Posterior cingulate gyrus (tissue), 11 donors: ENCODE measurements at regions not wholly inside any gene's neighbourhood (a gene's known extent, or its start where the extent isn't known, plus 50 kb on each side); places are given as distances from the start of the nearest gene placed in this dataset.
"Not testable (repeated sequence)": the region's sequence is repeated elsewhere in the genome, so short reads cannot be mapped to it uniquely, and the experiment has no call there.

Experiments used
- DNase-seq, 10 donors: peaks; one replicate each; pipeline versions ENCODE4 v3.0.0 to v3.0.0-alpha.2; 2020 to 2021; ENCODE audit warnings: mixed read lengths in 3 of 10
- intact Hi-C: fragments of 100-400 bp; cut with DNase I; formaldehyde crosslinking; loops from one replicate; pipeline ENCODE4 v1.15.1; 2023

- DNase-seq = no peak
- intact Hi-C loops = no loop called here
Measured at GRCh38 chr3:110624576-110624975, 447.0 kb upstream of the NECTIN3 start.

- no peak for DNase-seq
- intact Hi-C loops = no loop called here
Measured at GRCh38 chr3:110625201-110625747, 446.3 kb upstream of the NECTIN3 start.

GRCh38 chr3:110626652-110627111 is 444.9 kb upstream of the NECTIN3 start:
- intact Hi-C loops, DNase-seq: not testable (repeated sequence)

GRCh38 chr3:110628650-110629301 is 442.8 kb upstream of the NECTIN3 start:
- no peak for DNase-seq
- intact Hi-C loops = no loop called here

GRCh38 chr3:110629917-110630316 is 441.7 kb upstream of the NECTIN3 start:
- intact Hi-C loops = no loop called here
- DNase-seq = no peak

- peak in 2 of 10 donors; percentile 69 for DNase-seq
- intact Hi-C loops = no loop called here
Measured at GRCh38 chr3:110644203-110644602, 427.4 kb upstream of the NECTIN3 start.

GRCh38 chr3:110646055-110646454 is 425.6 kb upstream of the NECTIN3 start:
- intact Hi-C loops = no loop called here
- DNase-seq = no peak

GRCh38 chr3:110646496-110646895 is 425.1 kb upstream of the NECTIN3 start:
- DNase-seq = no peak
- intact Hi-C loops = no loop called here

GRCh38 chr3:110647586-110647985 is 424.0 kb upstream of the NECTIN3 start:
- DNase-seq = no peak
- intact Hi-C loops = no loop called here

- intact Hi-C loops = no loop called here
- DNase-seq = no peak
Measured at GRCh38 chr3:110650741-110651140, 420.9 kb upstream of the NECTIN3 start.

- intact Hi-C loops = no loop called here
- no peak for DNase-seq
Measured at GRCh38 chr3:110654843-110655502, 416.6 kb upstream of the NECTIN3 start.

- DNase-seq = no peak
- intact Hi-C loops = no loop called here
Measured at GRCh38 chr3:110656394-110657025, 415.1 kb upstream of the NECTIN3 start.

- intact Hi-C loops = no loop called here
- no peak for DNase-seq
Measured at GRCh38 chr3:110664148-110664547, 407.5 kb upstream of the NECTIN3 start.

- no peak for DNase-seq
- intact Hi-C loops = no loop called here
Measured at GRCh38 chr3:110666495-110666894, 405.1 kb upstream of the NECTIN3 start.

- no peak for DNase-seq
- intact Hi-C loops = no loop called here
Measured at GRCh38 chr3:110667216-110667615, 404.4 kb upstream of the NECTIN3 start.

- no peak for DNase-seq
- intact Hi-C loops = no loop called here
Measured at GRCh38 chr3:110670407-110670806, 401.2 kb upstream of the NECTIN3 start.

- intact Hi-C loops = no loop called here
- no peak for DNase-seq
Measured at GRCh38 chr3:110677506-110677905, 394.1 kb upstream of the NECTIN3 start.

- intact Hi-C loops = no loop called here
- DNase-seq = no peak
Measured at GRCh38 chr3:110679285-110679684, 392.3 kb upstream of the NECTIN3 start.

GRCh38 chr3:110680450-110680849 is 391.2 kb upstream of the NECTIN3 start:
- intact Hi-C loops = no loop called here

GRCh38 chr3:110684466-110684865 is 387.1 kb upstream of the NECTIN3 start:
- no peak for DNase-seq
- intact Hi-C loops = no loop called here

More at GRCh38 chr3:110680450-110680849, 391.2 kb upstream of the NECTIN3 start:
- no peak for DNase-seq

GRCh38 chr3:110685630-110686029 is 386.0 kb upstream of the NECTIN3 start:
- intact Hi-C loops = no loop called here
- DNase-seq = no peak
